ENCODE measurements at regions not wholly inside any gene's neighbourhood (a gene's known extent, or its start where the extent isn't known, plus 50 kb on each side); places are given as distances from the start of the nearest gene placed in this dataset.

DNA sequence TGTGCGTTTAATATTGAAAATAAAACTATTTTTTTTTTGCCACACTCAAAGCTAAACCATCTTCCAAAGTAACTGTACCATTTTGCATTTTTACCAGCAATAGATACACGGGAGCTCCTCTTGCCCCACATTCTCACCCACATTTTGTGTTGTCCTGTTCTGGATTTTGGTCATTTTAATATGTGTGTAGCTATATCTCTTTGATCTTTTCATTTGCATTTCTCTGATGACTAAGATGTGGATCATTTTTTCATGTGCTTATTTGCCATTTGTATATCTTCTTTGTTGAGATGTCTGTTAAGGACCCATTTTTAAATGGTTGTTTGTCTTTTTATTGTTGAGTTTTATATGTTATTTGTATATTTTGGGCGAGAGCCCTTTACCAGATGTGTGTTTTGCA is 1543.5 kb downstream of the GRIK2 start:
- intact Hi-C loops (cut with micrococcal nuclease; ENCODE audit: unreplicated experiment): no loop called here
- no TSS peak for BruUV-seq (replicated peaks)

GRCh38 chr6:102928109-102928508 is 1534.6 kb downstream of the GRIK2 start:
- Histone ChIP-seq H3K9ac (ENCODE audit: control insufficient read depth, insufficient read depth, low read length) (no peak overlapping the region), H3K27ac (ENCODE audit: control insufficient read depth, insufficient read depth) (no peak overlapping the region), H4K20me1 (ENCODE audit: control insufficient read depth, insufficient read depth) (no peaks in the 10 kb centered on the region), H3K36me3 (ENCODE audit: control insufficient read depth in 2 of 2, insufficient read depth in 2 of 2, low read length in 1 of 2) (no peaks in the 10 kb centered on the region), H3K4me2 (ENCODE audit: control insufficient read depth, insufficient read depth) (no peak overlapping the region), H3K4me1 (ENCODE audit: control insufficient read depth, insufficient read depth, low read length) (no peaks in the 10 kb centered on the region), H3K79me2 (ENCODE audit: control insufficient read depth, insufficient read depth, low read length) (no peaks in the 10 kb centered on the region), H2AFZ (ENCODE audit: control insufficient read depth, low read depth, low read length) (no peak overlapping the region), H3K27me3 (replicated peaks in 1 of 2; ENCODE audit: control insufficient read depth in 2 of 2, insufficient read depth in 2 of 2, low read length in 1 of 2) (no peaks in the 10 kb centered on the region), H3K9me3 (replicated peaks; ENCODE audit: control insufficient read depth, insufficient read depth, low read length) (no peaks in the 10 kb centered on the region), H3K4me3 (no peak overlapping the region)
- in situ Hi-C loops (cut with MboI): no loop called here
- FAIRE-seq (no peak), DNase-seq (ENCODE audit: low read depth, low spot score) (no peak), ATAC-seq (no peak)
- ChIA-PET RAD21 (ENCODE audit: unreplicated experiment) (no interaction called here), POLR2A (no interaction called here), SMC1A (ENCODE audit: uncharacterized antibody, unreplicated experiment) (no interaction called here), CTCF (no interaction called here)
- intact Hi-C loops (cut with micrococcal nuclease; ENCODE audit: unreplicated experiment): no loop called here
- TF ChIP-seq, protein P1, sequence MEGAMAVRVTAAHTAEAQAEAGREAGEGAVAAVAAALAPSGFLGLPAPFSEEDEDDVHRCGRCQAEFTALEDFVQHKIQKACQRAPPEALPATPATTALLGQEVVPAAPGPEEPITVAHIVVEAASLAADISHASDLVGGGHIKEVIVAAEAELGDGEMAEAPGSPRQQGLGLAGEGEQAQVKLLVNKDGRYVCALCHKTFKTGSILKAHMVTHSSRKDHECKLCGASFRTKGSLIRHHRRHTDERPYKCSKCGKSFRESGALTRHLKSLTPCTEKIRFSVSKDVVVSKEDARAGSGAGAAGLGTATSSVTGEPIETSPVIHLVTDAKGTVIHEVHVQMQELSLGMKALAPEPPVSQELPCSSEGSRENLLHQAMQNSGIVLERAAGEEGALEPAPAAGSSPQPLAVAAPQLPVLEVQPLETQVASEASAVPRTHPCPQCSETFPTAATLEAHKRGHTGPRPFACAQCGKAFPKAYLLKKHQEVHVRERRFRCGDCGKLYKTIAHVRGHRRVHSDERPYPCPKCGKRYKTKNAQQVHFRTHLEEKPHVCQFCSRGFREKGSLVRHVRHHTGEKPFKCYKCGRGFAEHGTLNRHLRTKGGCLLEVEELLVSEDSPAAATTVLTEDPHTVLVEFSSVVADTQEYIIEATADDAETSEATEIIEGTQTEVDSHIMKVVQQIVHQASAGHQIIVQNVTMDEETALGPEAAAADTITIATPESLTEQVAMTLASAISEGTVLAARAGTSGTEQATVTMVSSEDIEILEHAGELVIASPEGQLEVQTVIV (IDR thresholded peaks at IDR 0.05; ENCODE audit: borderline replicate concordance, partially characterized antibody): no peak
- TF ChIP-seq, protein P2, sequence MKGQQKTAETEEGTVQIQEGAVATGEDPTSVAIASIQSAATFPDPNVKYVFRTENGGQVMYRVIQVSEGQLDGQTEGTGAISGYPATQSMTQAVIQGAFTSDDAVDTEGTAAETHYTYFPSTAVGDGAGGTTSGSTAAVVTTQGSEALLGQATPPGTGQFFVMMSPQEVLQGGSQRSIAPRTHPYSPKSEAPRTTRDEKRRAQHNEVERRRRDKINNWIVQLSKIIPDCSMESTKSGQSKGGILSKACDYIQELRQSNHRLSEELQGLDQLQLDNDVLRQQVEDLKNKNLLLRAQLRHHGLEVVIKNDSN (IDR thresholded peaks at IDR 0.05; ENCODE audit: borderline replicate concordance, extremely low read length, insufficient read depth, low read depth, low read length): no peak
- no peak for TF ChIP-seq IRF5 (IDR thresholded peaks at IDR 0.05; ENCODE audit: borderline replicate concordance)
- TF ChIP-seq, protein P3, sequence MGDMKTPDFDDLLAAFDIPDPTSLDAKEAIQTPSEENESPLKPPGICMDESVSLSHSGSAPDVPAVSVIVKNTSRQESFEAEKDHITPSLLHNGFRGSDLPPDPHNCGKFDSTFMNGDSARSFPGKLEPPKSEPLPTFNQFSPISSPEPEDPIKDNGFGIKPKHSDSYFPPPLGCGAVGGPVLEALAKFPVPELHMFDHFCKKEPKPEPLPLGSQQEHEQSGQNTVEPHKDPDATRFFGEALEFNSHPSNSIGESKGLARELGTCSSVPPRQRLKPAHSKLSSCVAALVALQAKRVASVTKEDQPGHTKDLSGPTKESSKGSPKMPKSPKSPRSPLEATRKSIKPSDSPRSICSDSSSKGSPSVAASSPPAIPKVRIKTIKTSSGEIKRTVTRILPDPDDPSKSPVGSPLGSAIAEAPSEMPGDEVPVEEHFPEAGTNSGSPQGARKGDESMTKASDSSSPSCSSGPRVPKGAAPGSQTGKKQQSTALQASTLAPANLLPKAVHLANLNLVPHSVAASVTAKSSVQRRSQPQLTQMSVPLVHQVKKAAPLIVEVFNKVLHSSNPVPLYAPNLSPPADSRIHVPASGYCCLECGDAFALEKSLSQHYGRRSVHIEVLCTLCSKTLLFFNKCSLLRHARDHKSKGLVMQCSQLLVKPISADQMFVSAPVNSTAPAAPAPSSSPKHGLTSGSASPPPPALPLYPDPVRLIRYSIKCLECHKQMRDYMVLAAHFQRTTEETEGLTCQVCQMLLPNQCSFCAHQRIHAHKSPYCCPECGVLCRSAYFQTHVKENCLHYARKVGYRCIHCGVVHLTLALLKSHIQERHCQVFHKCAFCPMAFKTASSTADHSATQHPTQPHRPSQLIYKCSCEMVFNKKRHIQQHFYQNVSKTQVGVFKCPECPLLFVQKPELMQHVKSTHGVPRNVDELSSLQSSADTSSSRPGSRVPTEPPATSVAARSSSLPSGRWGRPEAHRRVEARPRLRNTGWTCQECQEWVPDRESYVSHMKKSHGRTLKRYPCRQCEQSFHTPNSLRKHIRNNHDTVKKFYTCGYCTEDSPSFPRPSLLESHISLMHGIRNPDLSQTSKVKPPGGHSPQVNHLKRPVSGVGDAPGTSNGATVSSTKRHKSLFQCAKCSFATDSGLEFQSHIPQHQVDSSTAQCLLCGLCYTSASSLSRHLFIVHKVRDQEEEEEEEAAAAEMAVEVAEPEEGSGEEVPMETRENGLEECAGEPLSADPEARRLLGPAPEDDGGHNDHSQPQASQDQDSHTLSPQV (IDR thresholded peaks at IDR 0.05): no peak
- TF ChIP-seq PAX5 (IDR thresholded peaks at IDR 0.05; ENCODE audit: borderline replicate concordance, low read depth, low read length): no peak
- no peak for TF ChIP-seq POLR2A (IDR thresholded peaks at IDR 0.05; ENCODE audit: low read depth, low read length)
- no peak for TF ChIP-seq ESRRA (IDR thresholded peaks at IDR 0.05; ENCODE audit: low read length)
- no peak for TF ChIP-seq NFIC (IDR thresholded peaks at IDR 0.05; ENCODE audit: low read depth, low read length)
- WGBS (ENCODE audit: insufficient coverage, insufficient replicate concordance, low lambda C conversion rate, missing lambda C conversion rate): 0% methylated on average over 3 of the region's 3 CpGs
- no TSS peak for BruUV-seq (replicated peaks)

More for the DNA sequence above, 1543.5 kb downstream of the GRIK2 start:
- TF ChIP-seq WRNIP1 (IDR thresholded peaks at IDR 0.05; ENCODE audit: borderline replicate concordance, low read depth, low read length): no peak
- Histone ChIP-seq H3K9ac (ENCODE audit: control insufficient read depth, insufficient read depth, low read length) (no peak overlapping the region), H3K27ac (ENCODE audit: control insufficient read depth, insufficient read depth) (no peak overlapping the region), H3K4me2 (ENCODE audit: control insufficient read depth, insufficient read depth) (no peak overlapping the region), H3K27me3 (replicated peaks in 1 of 2; ENCODE audit: control insufficient read depth in 2 of 2, insufficient read depth in 2 of 2, low read length in 1 of 2) (no peaks in the 10 kb centered on the region), H3K9me3 (replicated peaks; ENCODE audit: control insufficient read depth, insufficient read depth, low read length) (no peaks in the 10 kb centered on the region), H3K79me2 (ENCODE audit: control insufficient read depth, insufficient read depth, low read length) (no peaks in the 10 kb centered on the region), H3K4me1 (ENCODE audit: control insufficient read depth, insufficient read depth, low read length) (no peaks in the 10 kb centered on the region), H2AFZ (ENCODE audit: control insufficient read depth, low read depth, low read length) (no peak overlapping the region), H3K4me3 (no peak overlapping the region), H4K20me1 (ENCODE audit: control insufficient read depth, insufficient read depth) (no peaks in the 10 kb centered on the region), H3K36me3 (ENCODE audit: control insufficient read depth in 2 of 2, insufficient read depth in 2 of 2, low read length in 1 of 2) (no peaks in the 10 kb centered on the region)
- ChIA-PET POLR2A (no interaction called here), RAD21 (ENCODE audit: unreplicated experiment) (no interaction called here), SMC1A (ENCODE audit: uncharacterized antibody, unreplicated experiment) (interaction anchor here (0.7 kb wide), 1 partner anchor 10 kb away, joined by 3 read pairs; no protein-coding TSS in a partner anchor), CTCF (no interaction called here)
- FAIRE-seq: no peak
- no peak for DNase-seq (ENCODE audit: low read depth, low spot score)
- no peak for ATAC-seq
- WGBS (ENCODE audit: insufficient coverage, insufficient replicate concordance, low lambda C conversion rate, missing lambda C conversion rate): 0% methylated on average over 3 of the region's 3 CpGs
- in situ Hi-C loops (cut with MboI): no loop called here
